BE2C (cell line): ENCODE measurements at regions not wholly inside any gene's neighbourhood (a gene's known extent, or its start where the extent isn't known, plus 50 kb on each side); places are given as distances from the start of the nearest gene placed in this dataset.
"Not testable (repeated sequence)": the region's sequence is repeated elsewhere in the genome, so short reads cannot be mapped to it uniquely, and the experiment has no call there.

ENCODE experiments used
- DNase-seq: peaks from one replicate; pipeline ENCODE4 v3.0.0-alpha.2; 2020
- H3K27me3 ChIP-seq: fragments of 250-450 bp; sonication (Bioruptor Pico); 2 replicates; pipeline ENCODE4 v1.5.1; 2020; ENCODE audit warnings: mild to moderate bottlenecking
- H3K36me3 ChIP-seq: fragments of 250-450 bp; sonication (Bioruptor Pico); 2 replicates; pipeline ENCODE4 v1.5.1; 2020; ENCODE audit warnings: mild to moderate bottlenecking
- H3K4me1 ChIP-seq: fragments of 250-450 bp; sonication (Bioruptor Pico); 2 replicates; pipeline ENCODE4 v1.5.1; 2020
- H3K4me3 ChIP-seq: 2 replicates; pipeline ENCODE4 v1.5.1; 2011; ENCODE audit warnings: low read depth, low read length
- H3K9me3 ChIP-seq: fragments of 250-450 bp; sonication (Bioruptor Pico); 2 replicates; pipeline ENCODE4 v1.5.1; 2020
- CTCF ChIP-seq: IDR thresholded peaks from 2 replicates; pipeline ENCODE4 v1.5.1; 2012; ENCODE audit warnings: mild to moderate bottlenecking, low read depth, low read length

DNA sequence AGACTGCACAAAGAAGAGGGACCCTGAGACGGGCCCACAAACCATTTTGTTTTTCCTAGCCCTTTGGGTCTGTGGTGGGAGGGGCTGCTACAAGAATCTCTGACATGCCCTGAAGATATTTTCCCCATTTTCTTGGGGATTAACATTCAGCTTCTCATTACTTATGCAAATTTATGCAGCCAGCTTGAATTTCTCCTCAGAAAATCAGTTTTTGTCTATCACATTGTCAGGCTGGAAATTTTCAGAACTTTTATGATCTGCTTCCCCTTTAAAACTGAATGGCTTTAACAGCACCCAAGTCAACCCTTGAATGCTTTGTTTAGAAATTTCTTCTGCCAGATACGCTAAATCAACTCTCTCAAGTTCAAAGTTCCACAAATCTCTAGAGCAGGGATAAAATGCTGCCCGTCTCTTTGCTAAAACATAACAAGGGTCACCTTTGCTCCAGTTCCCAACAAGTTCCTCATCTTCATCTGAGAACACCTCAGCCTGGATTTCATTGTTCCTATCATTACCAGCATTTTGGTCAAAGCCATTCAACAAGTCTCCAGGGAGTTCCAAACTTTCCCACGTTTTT lies 560.0 kb upstream of the KCND2 start:
- DNase-seq = no peak
- no peaks in the 10 kb centered on the region for H3K27me3 ChIP-seq
- no peaks in the 10 kb centered on the region for H3K9me3 ChIP-seq
- TF ChIP-seq CTCF = no peak
- no peaks in the 10 kb centered on the region for H3K36me3 ChIP-seq
- H3K4me1 ChIP-seq = no peaks in the 10 kb centered on the region
- no peak overlapping the region for H3K4me3 ChIP-seq

DNA sequence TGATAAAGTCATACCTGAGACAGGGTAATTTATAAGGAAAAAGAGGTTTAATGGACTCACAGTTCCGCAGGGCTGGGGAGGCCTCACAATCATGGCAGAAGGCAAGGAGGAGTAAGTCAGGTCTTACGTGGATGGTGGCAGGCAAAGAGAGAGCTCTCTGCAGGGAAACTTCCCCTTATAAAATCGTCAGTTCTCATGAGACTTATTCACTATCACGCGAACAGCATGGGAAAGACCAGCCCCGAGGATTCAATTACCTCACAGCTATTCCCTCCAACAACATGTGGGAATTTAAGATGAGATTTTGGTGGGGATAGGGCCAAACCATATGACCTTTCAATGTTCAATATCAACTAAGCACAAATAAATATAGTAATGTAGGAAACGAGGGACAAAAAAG lies 559.4 kb upstream of the KCND2 start:
- H3K27me3 ChIP-seq = no peaks in the 10 kb centered on the region
- H3K36me3 ChIP-seq = no peaks in the 10 kb centered on the region
- no peak overlapping the region for H3K4me3 ChIP-seq
- H3K4me1 ChIP-seq = no peaks in the 10 kb centered on the region
- no peak for TF ChIP-seq CTCF
- no peaks in the 10 kb centered on the region for H3K9me3 ChIP-seq
- no peak for DNase-seq

DNA sequence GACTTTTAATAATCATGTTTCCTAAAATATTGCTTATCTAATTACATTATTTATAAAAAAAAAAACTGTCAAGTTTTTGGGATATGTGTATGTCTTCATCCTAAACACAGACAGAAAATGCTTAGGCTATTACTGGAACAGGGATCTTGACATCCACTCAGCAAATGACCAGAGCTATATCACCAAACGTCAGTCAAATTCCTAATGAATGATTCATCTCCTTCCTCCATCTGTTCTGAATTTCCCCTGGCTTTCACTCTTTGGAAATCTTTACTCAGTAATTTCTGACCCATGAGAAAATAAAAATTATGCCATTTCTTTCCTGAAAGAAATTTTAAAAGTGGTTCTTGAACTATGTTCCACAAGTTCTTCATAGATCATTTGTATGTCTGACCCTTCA lies 552.4 kb upstream of the KCND2 start:
- no peak for DNase-seq
- no peaks in the 10 kb centered on the region for H3K36me3 ChIP-seq
- H3K9me3 ChIP-seq = no peaks in the 10 kb centered on the region
- H3K27me3 ChIP-seq = no peaks in the 10 kb centered on the region
- H3K4me3 ChIP-seq = no peak overlapping the region
- H3K4me1 ChIP-seq = no peaks in the 10 kb centered on the region
- no peak for TF ChIP-seq CTCF

DNA sequence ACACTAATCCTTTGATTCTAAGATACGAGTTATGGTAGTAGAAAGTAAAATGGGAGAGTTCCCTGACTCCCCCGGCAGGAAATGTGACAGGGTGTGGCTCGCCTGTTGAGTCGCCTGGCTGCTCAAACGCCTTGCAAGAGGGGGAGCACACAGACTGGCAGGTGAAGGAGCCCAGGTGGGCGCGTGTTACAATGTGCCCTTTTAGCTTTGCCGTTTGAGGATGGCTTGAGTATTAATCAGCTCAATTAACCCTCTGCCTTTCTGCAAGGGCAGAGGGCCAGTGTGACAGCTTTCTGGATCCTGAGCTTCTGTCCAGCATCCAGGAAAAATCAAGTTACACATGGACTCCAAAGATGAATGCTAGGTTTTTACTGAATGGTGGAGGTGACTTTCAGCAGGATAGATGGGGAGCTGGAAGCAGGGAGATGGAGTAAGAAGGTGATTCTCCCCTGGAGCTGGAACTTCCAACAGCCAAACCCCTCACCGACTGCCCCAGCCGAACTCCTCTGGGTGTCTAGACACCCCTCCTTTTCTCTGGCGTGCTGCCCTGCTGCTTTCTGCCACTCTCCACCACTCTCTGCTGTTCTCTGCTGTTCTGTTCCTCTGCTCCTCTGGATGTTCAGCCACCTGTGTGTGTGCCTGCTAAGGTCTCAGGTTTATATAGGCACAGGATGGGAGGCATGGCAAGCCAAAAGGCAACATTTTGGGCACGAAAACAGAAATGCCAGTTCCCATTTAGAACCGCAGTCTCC lies 548.8 kb upstream of the KCND2 start:
- H3K4me3 ChIP-seq = no peak overlapping the region
- no peak for DNase-seq
- H3K9me3 ChIP-seq = no peaks in the 10 kb centered on the region
- no peak for TF ChIP-seq CTCF
- no peaks in the 10 kb centered on the region for H3K27me3 ChIP-seq
- no peaks in the 10 kb centered on the region for H3K4me1 ChIP-seq
- no peaks in the 10 kb centered on the region for H3K36me3 ChIP-seq

GRCh38 chr7:119733127-119733879 lies 539.7 kb upstream of the KCND2 start:
- no peak overlapping the region for H3K4me3 ChIP-seq
- H3K36me3 ChIP-seq = no peaks in the 10 kb centered on the region
- no peaks in the 10 kb centered on the region for H3K4me1 ChIP-seq
- H3K9me3 ChIP-seq = no peaks in the 10 kb centered on the region
- H3K27me3 ChIP-seq = no peaks in the 10 kb centered on the region
- no peak for TF ChIP-seq CTCF
- no peak for DNase-seq

GRCh38 chr7:119737390-119737789 lies 535.6 kb upstream of the KCND2 start:
- Histone ChIP-seq H3K27me3 (no peaks in the 10 kb centered on the region), H3K4me1 (no peaks in the 10 kb centered on the region), H3K9me3 (no peaks in the 10 kb centered on the region), H3K36me3 (no peaks in the 10 kb centered on the region), H3K4me3 (no peak overlapping the region)
- no peak for DNase-seq
- no peak for TF ChIP-seq CTCF

DNA sequence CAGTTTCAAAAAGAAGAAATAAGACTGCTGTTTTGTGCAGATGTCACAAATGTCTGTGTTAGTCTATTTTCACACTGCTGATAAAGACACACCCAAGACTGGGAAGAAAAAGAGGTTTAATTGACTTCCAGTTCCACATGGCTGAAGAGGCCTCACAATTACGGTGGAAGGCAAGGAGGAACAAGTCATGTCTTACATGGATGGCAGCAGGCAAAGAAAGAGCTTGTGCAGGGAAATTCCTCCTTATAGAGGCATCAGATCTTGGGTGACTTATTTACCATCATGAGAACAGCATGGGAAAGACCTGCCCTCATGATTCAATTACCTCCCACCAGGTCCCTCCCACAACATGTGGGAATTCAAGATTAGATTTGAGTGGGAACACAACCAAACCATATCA lies 527.7 kb upstream of the KCND2 start:
- not testable (repeated sequence) for H3K27me3 ChIP-seq, H3K36me3 ChIP-seq, H3K4me1 ChIP-seq, H3K9me3 ChIP-seq, H3K4me3 ChIP-seq, DNase-seq
